Fibroblast of lung (primary cell): ENCODE measurements at regions not wholly inside any gene's neighbourhood (a gene's known extent, or its start where the extent isn't known, plus 50 kb on each side); places are given as distances from the start of the nearest gene placed in this dataset.
"Not testable (repeated sequence)": the region's sequence is repeated elsewhere in the genome, so short reads cannot be mapped to it uniquely, and the experiment has no call there.

Experiments used
- EZH2 ChIP-seq: IDR thresholded peaks from 2 replicates; pipeline ENCODE4 v1.5.1; 2012; ENCODE audit warnings: low read length, control low read depth, mild to moderate bottlenecking; ENCODE audit errors: missing control alignments
- TF ChIP-seq, protein P1 (sequence below), 2 donors: IDR thresholded peaks in 1 of 2; conservative IDR thresholded peaks in 1 of 2; 1 replicate in 1 of 2; 2 replicates in 1 of 2; pipeline ENCODE4 v1.5.1; 2011 to 2012; ENCODE audit warnings: low read length in 2 of 2, control low read depth in 1 of 2, inconsistent platforms in 1 of 2, low read depth in 1 of 2, mild to moderate bottlenecking in 1 of 2

DNA sequence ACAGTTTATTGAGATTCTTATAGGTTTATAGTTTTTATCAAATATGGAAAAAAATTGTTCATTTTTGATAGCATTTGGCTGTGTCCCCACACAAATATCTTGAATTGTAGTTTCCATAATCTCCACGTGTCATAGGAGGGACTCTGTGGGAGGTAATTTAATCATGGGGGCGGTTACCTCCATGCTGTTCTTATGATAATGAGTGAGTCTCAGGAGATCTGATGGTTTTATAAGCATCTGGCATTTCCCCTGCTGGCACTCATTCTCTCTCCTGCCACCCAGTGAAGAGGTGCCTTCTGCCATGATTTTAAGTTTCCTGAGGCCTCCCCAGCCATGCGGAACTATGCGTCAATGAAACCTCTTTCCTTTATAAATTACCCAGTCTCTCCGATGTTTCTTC is 420.6 kb upstream of the KAZN start:
- TF ChIP-seq, protein P1, sequence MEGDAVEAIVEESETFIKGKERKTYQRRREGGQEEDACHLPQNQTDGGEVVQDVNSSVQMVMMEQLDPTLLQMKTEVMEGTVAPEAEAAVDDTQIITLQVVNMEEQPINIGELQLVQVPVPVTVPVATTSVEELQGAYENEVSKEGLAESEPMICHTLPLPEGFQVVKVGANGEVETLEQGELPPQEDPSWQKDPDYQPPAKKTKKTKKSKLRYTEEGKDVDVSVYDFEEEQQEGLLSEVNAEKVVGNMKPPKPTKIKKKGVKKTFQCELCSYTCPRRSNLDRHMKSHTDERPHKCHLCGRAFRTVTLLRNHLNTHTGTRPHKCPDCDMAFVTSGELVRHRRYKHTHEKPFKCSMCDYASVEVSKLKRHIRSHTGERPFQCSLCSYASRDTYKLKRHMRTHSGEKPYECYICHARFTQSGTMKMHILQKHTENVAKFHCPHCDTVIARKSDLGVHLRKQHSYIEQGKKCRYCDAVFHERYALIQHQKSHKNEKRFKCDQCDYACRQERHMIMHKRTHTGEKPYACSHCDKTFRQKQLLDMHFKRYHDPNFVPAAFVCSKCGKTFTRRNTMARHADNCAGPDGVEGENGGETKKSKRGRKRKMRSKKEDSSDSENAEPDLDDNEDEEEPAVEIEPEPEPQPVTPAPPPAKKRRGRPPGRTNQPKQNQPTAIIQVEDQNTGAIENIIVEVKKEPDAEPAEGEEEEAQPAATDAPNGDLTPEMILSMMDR (conservative IDR thresholded peaks at IDR 0.05 in 1 of 2, IDR thresholded peaks at IDR 0.05 in 1 of 2; ENCODE audit: low read depth in 1 of 2, low read length in 2 of 2) = not testable (repeated sequence)
- not testable (repeated sequence) for TF ChIP-seq EZH2
